GM23248 (cell line): ENCODE measurements at regions not wholly inside any gene's neighbourhood (a gene's known extent, or its start where the extent isn't known, plus 50 kb on each side); places are given as distances from the start of the nearest gene placed in this dataset.

Experiments used
- EZH2 ChIP-seq: fragments of 200-600 bp; sonication (generic); IDR thresholded peaks from 2 replicates; pipeline ENCODE4 v1.6.1; 2018; ENCODE audit warnings: antibody characterized with exemption, mild to moderate bottlenecking; ENCODE audit not compliant: insufficient read depth, poor library complexity, severe bottlenecking
- EZH2phosphoT487 ChIP-seq: fragments of 200-600 bp; sonication (generic); IDR thresholded peaks from 2 replicates; pipeline ENCODE4 v1.6.1; 2018; ENCODE audit warnings: antibody characterized with exemption, moderate library complexity, mild to moderate bottlenecking, low read depth; ENCODE audit not compliant: insufficient read depth

DNA sequence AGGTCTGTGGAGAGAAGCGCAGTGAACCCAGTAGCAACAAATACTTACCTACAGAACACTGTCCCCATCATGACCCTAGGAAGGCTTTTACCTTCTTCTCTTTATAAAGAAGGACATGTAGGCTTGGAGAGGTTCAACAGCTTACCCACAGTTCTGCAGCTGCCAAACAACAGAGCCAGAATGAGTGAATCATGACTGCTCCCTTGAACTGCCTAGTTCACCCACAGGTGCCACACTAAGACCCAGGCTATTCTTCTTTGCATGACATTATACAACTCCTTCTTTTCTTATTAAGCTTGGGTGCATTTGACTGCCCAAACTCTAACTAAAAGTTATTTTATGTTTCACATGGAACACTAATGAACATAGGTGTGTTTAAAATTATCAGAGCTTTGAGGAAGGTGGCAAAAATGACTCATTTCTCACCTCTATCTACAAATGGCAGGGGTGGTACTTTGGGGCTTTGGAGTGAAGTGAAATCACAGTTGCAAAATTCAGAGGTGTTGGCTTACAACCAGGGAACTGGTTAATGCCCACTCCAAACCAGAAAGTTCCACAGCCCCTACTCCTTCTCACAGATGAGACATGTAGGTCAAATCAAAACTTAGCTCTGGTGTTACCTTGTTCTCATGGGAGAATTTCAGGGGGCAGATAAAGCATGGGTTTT, 201.6 kb downstream of the SEMA6A start:
- TF ChIP-seq EZH2phosphoT487 (no peak), EZH2 (no peak)
